ENCODE measurements at regions not wholly inside any gene's neighbourhood (a gene's known extent, or its start where the extent isn't known, plus 50 kb on each side); places are given as distances from the start of the nearest gene placed in this dataset.

GRCh38 chr12:39077226-39077625 lies 171.8 kb upstream of the CPNE8 start:
- Histone ChIP-seq H3K27me3 (no peaks in the 10 kb centered on the region), H3K36me3 (no peaks in the 10 kb centered on the region), H3K4me1 (no peaks in the 10 kb centered on the region), H3K27ac (no peak overlapping the region), H3K9me3 (no peaks in the 10 kb centered on the region), H3K4me3 (no peak overlapping the region)
- WGBS, 2 donors = 71 to 75% methylated on average over 2 of the region's 2 CpGs
- TF ChIP-seq POLR2AphosphoS5 (IDR thresholded peaks at IDR 0.05) (no peak), CTCF (IDR thresholded peaks at IDR 0.05) (no peak), EP300 (IDR thresholded peaks at IDR 0.05) (no peak), POLR2A (IDR thresholded peaks at IDR 0.05) (no peak)
- ATAC-seq (ENCODE audit: low FRiP score in 2 of 2) = no peak
- no peak for DNase-seq

- no peaks in the 10 kb centered on the region for H3K4me1 ChIP-seq
- H3K27me3 ChIP-seq = no peaks in the 10 kb centered on the region
- 42 to 73% methylated on average over 2 of the region's 2 CpGs for WGBS, 2 donors
- no peaks in the 10 kb centered on the region for H3K9me3 ChIP-seq
- ATAC-seq (ENCODE audit: low FRiP score in 2 of 2) (no peak), DNase-seq (no peak)
- H3K4me3 ChIP-seq = no peak overlapping the region
- H3K27ac ChIP-seq = no peak overlapping the region
- TF ChIP-seq POLR2A (IDR thresholded peaks at IDR 0.05) (no peak), CTCF (IDR thresholded peaks at IDR 0.05) (no peak), POLR2AphosphoS5 (IDR thresholded peaks at IDR 0.05) (no peak), EP300 (IDR thresholded peaks at IDR 0.05) (no peak)
- no peaks in the 10 kb centered on the region for H3K36me3 ChIP-seq
Observed at GRCh38 chr12:39074063-39074462, 168.7 kb upstream of the CPNE8 start.

GRCh38 chr12:39072658-39073057 lies 167.3 kb upstream of the CPNE8 start:
- TF ChIP-seq POLR2A (IDR thresholded peaks at IDR 0.05) (no peak), POLR2AphosphoS5 (IDR thresholded peaks at IDR 0.05) (no peak), CTCF (IDR thresholded peaks at IDR 0.05) (no peak), EP300 (IDR thresholded peaks at IDR 0.05) (no peak)
- 78 to 88% methylated on average over 2 of the region's 2 CpGs for WGBS, 2 donors

GRCh38 chr12:39071611-39072010 lies 166.2 kb upstream of the CPNE8 start:
- 74 to 82% methylated on average over 4 of the region's 4 CpGs for WGBS, 2 donors
- H3K4me1 ChIP-seq = no peaks in the 10 kb centered on the region
- H3K27me3 ChIP-seq = no peaks in the 10 kb centered on the region
- TF ChIP-seq POLR2A (IDR thresholded peaks at IDR 0.05) = no peak
- no peak for TF ChIP-seq EP300 (IDR thresholded peaks at IDR 0.05)
- no peak for TF ChIP-seq CTCF (IDR thresholded peaks at IDR 0.05)
- no peak for TF ChIP-seq POLR2AphosphoS5 (IDR thresholded peaks at IDR 0.05)
- no peak for ATAC-seq (ENCODE audit: low FRiP score in 2 of 2)
- H3K4me3 ChIP-seq = no peak overlapping the region
- no peak for DNase-seq
- H3K36me3 ChIP-seq = no peaks in the 10 kb centered on the region
- H3K27ac ChIP-seq = no peak overlapping the region
- H3K9me3 ChIP-seq = no peaks in the 10 kb centered on the region

More at GRCh38 chr12:39072658-39073057, 167.3 kb upstream of the CPNE8 start:
- Histone ChIP-seq H3K27ac (no peak overlapping the region), H3K4me3 (no peak overlapping the region), H3K36me3 (no peaks in the 10 kb centered on the region), H3K4me1 (no peaks in the 10 kb centered on the region), H3K27me3 (no peaks in the 10 kb centered on the region), H3K9me3 (no peaks in the 10 kb centered on the region)
- DNase-seq = no peak
- no peak for ATAC-seq (ENCODE audit: low FRiP score in 2 of 2)

GRCh38 chr12:39070775-39071174 lies 165.4 kb upstream of the CPNE8 start:
- no peaks in the 10 kb centered on the region for H3K9me3 ChIP-seq
- TF ChIP-seq POLR2A (IDR thresholded peaks at IDR 0.05) = no peak
- ATAC-seq (ENCODE audit: low FRiP score in 2 of 2) (no peak), DNase-seq (no peak)
- no peaks in the 10 kb centered on the region for H3K27me3 ChIP-seq
- no peak overlapping the region for H3K4me3 ChIP-seq
- H3K4me1 ChIP-seq = no peaks in the 10 kb centered on the region
- H3K36me3 ChIP-seq = no peaks in the 10 kb centered on the region
- no peak overlapping the region for H3K27ac ChIP-seq
- WGBS, 2 donors = 70 to 75% methylated on average over 2 of the region's 2 CpGs
